IPS-18c (cell line): ENCODE measurements at regions not wholly inside any gene's neighbourhood (a gene's known extent, or its start where the extent isn't known, plus 50 kb on each side); places are given as distances from the start of the nearest gene placed in this dataset.
"Not testable (repeated sequence)": the region's sequence is repeated elsewhere in the genome, so short reads cannot be mapped to it uniquely, and the experiment has no call there.

Experiments
- H3K4me3 ChIP-seq: 2 replicates; pipeline ENCODE4 v1.7.0; 2013; ENCODE audit warnings: low read depth, mild to moderate bottlenecking, low read length, moderate library complexity; ENCODE audit not compliant: insufficient read depth
- H3K9me3 ChIP-seq: one replicate; pipeline ENCODE4 v1.6.1; 2013; ENCODE audit warnings: mild to moderate bottlenecking, low read length, moderate library complexity; ENCODE audit not compliant: control insufficient read depth, insufficient read depth

GRCh38 chr16:65327346-65327745, 205.5 kb upstream of the CDH11 start:
- H3K4me3 ChIP-seq: no peak overlapping the region
- H3K9me3 ChIP-seq: no peaks in the 10 kb centered on the region

- Histone ChIP-seq H3K9me3 (no peaks in the 10 kb centered on the region), H3K4me3 (no peak overlapping the region)
Measured at GRCh38 chr16:65323655-65324237, 201.9 kb upstream of the CDH11 start.

- no peak overlapping the region for H3K4me3 ChIP-seq
- no peaks in the 10 kb centered on the region for H3K9me3 ChIP-seq
Measured at GRCh38 chr16:65319621-65320231, 197.9 kb upstream of the CDH11 start.

GRCh38 chr16:65318590-65319257, 196.9 kb upstream of the CDH11 start:
- no peak overlapping the region for H3K4me3 ChIP-seq
- H3K9me3 ChIP-seq: no peaks in the 10 kb centered on the region

- peak overlapping the region; percentile 29; the same call in 1 of the 2 replicates for H3K4me3 ChIP-seq
- H3K9me3 ChIP-seq: no peaks in the 10 kb centered on the region
Measured at GRCh38 chr16:65318138-65318537, 196.3 kb upstream of the CDH11 start.

- no peak overlapping the region for H3K4me3 ChIP-seq
- H3K9me3 ChIP-seq: no peaks in the 10 kb centered on the region
Measured at GRCh38 chr16:65316808-65317207, 194.9 kb upstream of the CDH11 start.

GRCh38 chr16:65315081-65315780, 193.4 kb upstream of the CDH11 start:
- no peaks in the 10 kb centered on the region for H3K9me3 ChIP-seq

GRCh38 chr16:65314627-65315008, 192.8 kb upstream of the CDH11 start:
- Histone ChIP-seq H3K9me3 (no peaks in the 10 kb centered on the region), H3K4me3 (no peak overlapping the region)

More at GRCh38 chr16:65315081-65315780, 193.4 kb upstream of the CDH11 start:
- no peak overlapping the region for H3K4me3 ChIP-seq

- Histone ChIP-seq H3K9me3 (no peaks in the 10 kb centered on the region), H3K4me3 (no peak overlapping the region)
Measured at GRCh38 chr16:65313936-65314626, 192.2 kb upstream of the CDH11 start.

- Histone ChIP-seq H3K9me3 (no peaks in the 10 kb centered on the region), H3K4me3 (no peak overlapping the region)
Measured at GRCh38 chr16:65312795-65313194, 190.9 kb upstream of the CDH11 start.

GRCh38 chr16:65312071-65312470, 190.2 kb upstream of the CDH11 start:
- Histone ChIP-seq H3K4me3 (no peak overlapping the region), H3K9me3 (no peaks in the 10 kb centered on the region)

- H3K9me3 ChIP-seq, H3K4me3 ChIP-seq: not testable (repeated sequence)
Measured at GRCh38 chr16:65310491-65310890, 188.6 kb upstream of the CDH11 start.

GRCh38 chr16:65309354-65309753, 187.5 kb upstream of the CDH11 start:
- Histone ChIP-seq H3K4me3 (no peak overlapping the region), H3K9me3 (no peaks in the 10 kb centered on the region)

GRCh38 chr16:65308506-65308905, 186.6 kb upstream of the CDH11 start:
- Histone ChIP-seq H3K4me3 (no peak overlapping the region), H3K9me3 (no peaks in the 10 kb centered on the region)

- H3K4me3 ChIP-seq: no peak overlapping the region
- no peaks in the 10 kb centered on the region for H3K9me3 ChIP-seq
Measured at GRCh38 chr16:65307286-65307685, 185.4 kb upstream of the CDH11 start.

- H3K4me3 ChIP-seq: no peak overlapping the region
- H3K9me3 ChIP-seq: no peaks in the 10 kb centered on the region
Measured at GRCh38 chr16:65306722-65307121, 184.9 kb upstream of the CDH11 start.

- no peak overlapping the region for H3K4me3 ChIP-seq
- H3K9me3 ChIP-seq: no peaks in the 10 kb centered on the region
Measured at GRCh38 chr16:65306300-65306699, 184.4 kb upstream of the CDH11 start.
